ENCODE measurements at regions not wholly inside any gene's neighbourhood (a gene's known extent, or its start where the extent isn't known, plus 50 kb on each side); places are given as distances from the start of the nearest gene placed in this dataset.

DNA sequence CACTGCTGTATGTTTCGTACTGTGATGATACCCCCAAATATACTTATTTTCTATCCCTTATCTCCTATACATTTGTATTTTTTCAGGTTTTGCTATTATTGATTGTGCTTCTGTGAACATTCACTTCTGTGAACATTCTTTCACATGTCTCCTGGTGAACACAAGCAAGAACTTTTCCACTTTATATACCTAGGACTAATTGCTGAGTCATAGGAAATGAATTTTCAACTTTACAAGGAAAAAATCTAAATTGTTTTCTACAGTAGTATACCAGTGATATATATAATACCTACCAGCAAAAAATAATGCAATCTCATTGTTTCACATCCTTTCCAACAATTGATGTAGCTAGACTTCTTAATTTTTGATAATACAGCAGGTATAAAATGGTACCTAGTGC is 139.5 kb upstream of the MAGEB18 start:
- intact Hi-C loops (cut with micrococcal nuclease; ENCODE audit: unreplicated experiment): no loop called here
- H3K9me3 ChIP-seq (ENCODE audit: low read depth, low read length, poor library complexity, severe bottlenecking): no peaks in the 10 kb centered on the region
- POLR2A ChIA-PET (ENCODE audit: low non-redundant PET): no interaction called here
- no peaks in the 10 kb centered on the region for H3K36me3 ChIP-seq (ENCODE audit: insufficient read depth, low read length, poor library complexity, severe bottlenecking)
- no peaks in the 10 kb centered on the region for H3K27me3 ChIP-seq (replicated peaks; ENCODE audit: insufficient read depth, low read depth, low read length, poor library complexity)
- H3K4me3 ChIP-seq (ENCODE audit: low read depth, low read length, poor library complexity, severe bottlenecking): no peak overlapping the region
- DNase-seq (ENCODE audit: low spot score): no peak
- H3K4me1 ChIP-seq (ENCODE audit: insufficient read depth, low read length, poor library complexity, severe bottlenecking): no peaks in the 10 kb centered on the region
- CTCF ChIA-PET: no interaction called here
- H3K27ac ChIP-seq (ENCODE audit: low read depth, low read length, poor library complexity, severe bottlenecking): no peak overlapping the region
- TF ChIP-seq, protein P1, sequence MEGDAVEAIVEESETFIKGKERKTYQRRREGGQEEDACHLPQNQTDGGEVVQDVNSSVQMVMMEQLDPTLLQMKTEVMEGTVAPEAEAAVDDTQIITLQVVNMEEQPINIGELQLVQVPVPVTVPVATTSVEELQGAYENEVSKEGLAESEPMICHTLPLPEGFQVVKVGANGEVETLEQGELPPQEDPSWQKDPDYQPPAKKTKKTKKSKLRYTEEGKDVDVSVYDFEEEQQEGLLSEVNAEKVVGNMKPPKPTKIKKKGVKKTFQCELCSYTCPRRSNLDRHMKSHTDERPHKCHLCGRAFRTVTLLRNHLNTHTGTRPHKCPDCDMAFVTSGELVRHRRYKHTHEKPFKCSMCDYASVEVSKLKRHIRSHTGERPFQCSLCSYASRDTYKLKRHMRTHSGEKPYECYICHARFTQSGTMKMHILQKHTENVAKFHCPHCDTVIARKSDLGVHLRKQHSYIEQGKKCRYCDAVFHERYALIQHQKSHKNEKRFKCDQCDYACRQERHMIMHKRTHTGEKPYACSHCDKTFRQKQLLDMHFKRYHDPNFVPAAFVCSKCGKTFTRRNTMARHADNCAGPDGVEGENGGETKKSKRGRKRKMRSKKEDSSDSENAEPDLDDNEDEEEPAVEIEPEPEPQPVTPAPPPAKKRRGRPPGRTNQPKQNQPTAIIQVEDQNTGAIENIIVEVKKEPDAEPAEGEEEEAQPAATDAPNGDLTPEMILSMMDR (conservative IDR thresholded peaks at IDR 0.05; ENCODE audit: low read depth, low read length): no peak
- no peak for TF ChIP-seq EZH2 (IDR thresholded peaks at IDR 0.05; ENCODE audit: borderline replicate concordance, low read depth, low read length, poor library complexity, severe bottlenecking)
- no TSS peak for BruUV-seq (replicated peaks)

DNA sequence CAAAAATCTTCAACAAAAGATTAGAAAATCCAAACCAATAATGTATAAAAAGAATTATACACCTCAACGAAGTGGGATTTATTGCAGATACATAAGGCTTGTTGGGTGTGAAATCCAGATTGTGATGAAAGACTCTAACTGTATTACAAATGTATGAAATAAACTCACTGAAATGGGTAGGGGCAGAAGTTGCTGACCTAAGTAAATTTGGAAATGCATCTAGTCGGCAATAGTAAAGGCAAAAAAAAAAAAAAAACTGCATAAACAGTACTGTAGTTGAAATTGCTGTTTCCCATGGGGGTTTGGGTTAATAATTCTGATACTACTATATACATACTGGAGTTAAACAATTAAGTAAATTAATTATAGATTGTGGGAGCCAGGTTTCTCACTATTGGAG is 130.7 kb upstream of the MAGEB18 start:
- POLR2A ChIA-PET (ENCODE audit: low non-redundant PET): no interaction called here
- intact Hi-C loops (cut with micrococcal nuclease; ENCODE audit: unreplicated experiment): no loop called here
- no TSS peak for BruUV-seq (replicated peaks)
- no peaks in the 10 kb centered on the region for H3K36me3 ChIP-seq (ENCODE audit: insufficient read depth, low read length, poor library complexity, severe bottlenecking)
- no peaks in the 10 kb centered on the region for H3K4me1 ChIP-seq (ENCODE audit: insufficient read depth, low read length, poor library complexity, severe bottlenecking)
- H3K4me3 ChIP-seq (ENCODE audit: low read depth, low read length, poor library complexity, severe bottlenecking): no peak overlapping the region
- no peak for TF ChIP-seq EZH2 (IDR thresholded peaks at IDR 0.05; ENCODE audit: borderline replicate concordance, low read depth, low read length, poor library complexity, severe bottlenecking)
- TF ChIP-seq, protein P1 (conservative IDR thresholded peaks at IDR 0.05; ENCODE audit: low read depth, low read length): no peak
- no peaks in the 10 kb centered on the region for H3K27me3 ChIP-seq (replicated peaks; ENCODE audit: insufficient read depth, low read depth, low read length, poor library complexity)
- no peak overlapping the region for H3K27ac ChIP-seq (ENCODE audit: low read depth, low read length, poor library complexity, severe bottlenecking)
- no peaks in the 10 kb centered on the region for H3K9me3 ChIP-seq (ENCODE audit: low read depth, low read length, poor library complexity, severe bottlenecking)
- no peak for DNase-seq (ENCODE audit: low spot score)
- CTCF ChIA-PET: no interaction called here

DNA sequence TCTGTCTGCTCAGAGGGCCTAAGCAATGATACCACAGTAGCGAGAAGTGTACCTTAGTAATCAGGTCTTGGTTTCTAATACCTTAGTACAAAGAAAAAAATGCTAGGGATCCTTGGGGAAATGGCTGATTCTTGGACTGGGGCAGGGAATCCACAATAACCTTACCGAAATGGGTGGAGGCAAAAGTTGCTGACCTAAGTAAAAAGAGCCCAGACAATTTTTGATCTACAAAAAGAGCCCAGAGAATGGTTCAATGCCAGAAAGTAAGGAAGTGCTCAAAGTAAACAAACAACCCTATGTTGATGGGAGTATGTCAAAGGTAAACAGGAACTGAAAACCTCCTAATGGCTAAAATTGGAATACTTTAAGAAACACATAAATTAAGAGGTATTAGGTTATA is 130.1 kb upstream of the MAGEB18 start:
- ChIA-PET CTCF (no interaction called here), POLR2A (ENCODE audit: low non-redundant PET) (no interaction called here)
- no TSS peak for BruUV-seq (replicated peaks)
- DNase-seq (ENCODE audit: low spot score): no peak
- Histone ChIP-seq H3K4me1 (ENCODE audit: insufficient read depth, low read length, poor library complexity, severe bottlenecking) (no peaks in the 10 kb centered on the region), H3K27ac (ENCODE audit: low read depth, low read length, poor library complexity, severe bottlenecking) (no peak overlapping the region), H3K4me3 (ENCODE audit: low read depth, low read length, poor library complexity, severe bottlenecking) (no peak overlapping the region), H3K36me3 (ENCODE audit: insufficient read depth, low read length, poor library complexity, severe bottlenecking) (no peaks in the 10 kb centered on the region), H3K27me3 (replicated peaks; ENCODE audit: insufficient read depth, low read depth, low read length, poor library complexity) (no peaks in the 10 kb centered on the region), H3K9me3 (ENCODE audit: low read depth, low read length, poor library complexity, severe bottlenecking) (no peaks in the 10 kb centered on the region)
- TF ChIP-seq EZH2 (IDR thresholded peaks at IDR 0.05; ENCODE audit: borderline replicate concordance, low read depth, low read length, poor library complexity, severe bottlenecking): no peak
- TF ChIP-seq, protein P1 (conservative IDR thresholded peaks at IDR 0.05; ENCODE audit: low read depth, low read length): no peak
- intact Hi-C loops (cut with micrococcal nuclease; ENCODE audit: unreplicated experiment): no loop called here
